ENCODE measurements at regions not wholly inside any gene's neighbourhood (a gene's known extent, or its start where the extent isn't known, plus 50 kb on each side); places are given as distances from the start of the nearest gene placed in this dataset.

- TF ChIP-seq POLR2A (IDR thresholded peaks at IDR 0.05): no peak
- TF ChIP-seq, protein P1, sequence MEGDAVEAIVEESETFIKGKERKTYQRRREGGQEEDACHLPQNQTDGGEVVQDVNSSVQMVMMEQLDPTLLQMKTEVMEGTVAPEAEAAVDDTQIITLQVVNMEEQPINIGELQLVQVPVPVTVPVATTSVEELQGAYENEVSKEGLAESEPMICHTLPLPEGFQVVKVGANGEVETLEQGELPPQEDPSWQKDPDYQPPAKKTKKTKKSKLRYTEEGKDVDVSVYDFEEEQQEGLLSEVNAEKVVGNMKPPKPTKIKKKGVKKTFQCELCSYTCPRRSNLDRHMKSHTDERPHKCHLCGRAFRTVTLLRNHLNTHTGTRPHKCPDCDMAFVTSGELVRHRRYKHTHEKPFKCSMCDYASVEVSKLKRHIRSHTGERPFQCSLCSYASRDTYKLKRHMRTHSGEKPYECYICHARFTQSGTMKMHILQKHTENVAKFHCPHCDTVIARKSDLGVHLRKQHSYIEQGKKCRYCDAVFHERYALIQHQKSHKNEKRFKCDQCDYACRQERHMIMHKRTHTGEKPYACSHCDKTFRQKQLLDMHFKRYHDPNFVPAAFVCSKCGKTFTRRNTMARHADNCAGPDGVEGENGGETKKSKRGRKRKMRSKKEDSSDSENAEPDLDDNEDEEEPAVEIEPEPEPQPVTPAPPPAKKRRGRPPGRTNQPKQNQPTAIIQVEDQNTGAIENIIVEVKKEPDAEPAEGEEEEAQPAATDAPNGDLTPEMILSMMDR (IDR thresholded peaks at IDR 0.05): no peak
Measured at GRCh38 chr5:159668556-159668955, 247.7 kb upstream of the ADRA1B start.

All from uterus (tissue), 2 donors.